ELF-1 (cell line): ENCODE measurements at regions not wholly inside any gene's neighbourhood (a gene's known extent, or its start where the extent isn't known, plus 50 kb on each side); places are given as distances from the start of the nearest gene placed in this dataset.

Experiments used
- DNase-seq: peaks from one replicate; pipeline ENCODE4 v3.0.0-alpha.2; 2016; ENCODE audit warnings: low read depth, low spot score

DNA sequence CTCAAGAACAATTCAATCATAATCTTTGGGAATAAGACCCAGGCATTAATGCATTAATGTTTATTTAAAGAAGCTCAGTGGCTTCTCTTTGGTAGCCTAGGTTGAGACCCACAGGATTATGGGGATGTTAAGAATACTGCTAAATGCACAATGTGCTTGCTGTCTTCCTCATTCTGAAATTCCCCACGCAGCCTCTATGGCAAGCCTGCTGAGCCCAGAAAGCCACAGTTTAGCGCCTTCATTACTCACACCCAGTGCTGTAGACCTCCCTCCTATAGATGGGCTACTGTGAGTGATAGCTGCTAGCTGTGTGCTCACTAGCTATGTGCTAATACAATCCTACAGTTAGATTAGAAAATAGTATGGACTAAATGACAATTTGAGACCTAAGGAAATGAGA, 90.6 kb downstream of the TNFSF13B start:
- DNase-seq = no peak

DNA sequence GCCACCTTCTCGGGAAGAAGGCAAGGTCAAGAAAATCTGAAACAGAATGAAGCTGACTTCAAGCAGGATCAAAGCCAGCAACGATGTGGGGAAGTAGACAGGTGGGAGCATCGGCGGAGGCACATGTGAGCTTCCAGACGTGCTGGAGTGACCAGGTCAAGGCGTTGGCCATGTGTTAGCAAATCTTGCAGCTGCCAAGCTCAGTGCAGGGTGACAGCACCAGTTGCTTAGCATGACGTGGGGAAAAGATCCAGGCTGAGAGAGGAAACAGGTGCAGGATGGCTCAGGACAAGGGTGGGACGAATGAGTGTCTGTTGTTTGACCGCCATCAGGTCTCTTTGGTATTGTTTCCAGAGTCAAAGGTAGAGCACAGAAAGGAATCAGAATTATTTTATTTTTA, 92.3 kb downstream of the TNFSF13B start:
- no peak for DNase-seq

- no peak for DNase-seq
These were observed 94.1 kb downstream of the TNFSF13B start for GRCh38 chr13:108363666-108364065.

GRCh38 chr13:108365255-108365654, 95.7 kb downstream of the TNFSF13B start:
- no peak for DNase-seq

- no peak for DNase-seq
These were observed 98.9 kb downstream of the TNFSF13B start for GRCh38 chr13:108368250-108368905.

- no peak for DNase-seq
These were observed 99.9 kb downstream of the TNFSF13B start for GRCh38 chr13:108369412-108369811.

DNA sequence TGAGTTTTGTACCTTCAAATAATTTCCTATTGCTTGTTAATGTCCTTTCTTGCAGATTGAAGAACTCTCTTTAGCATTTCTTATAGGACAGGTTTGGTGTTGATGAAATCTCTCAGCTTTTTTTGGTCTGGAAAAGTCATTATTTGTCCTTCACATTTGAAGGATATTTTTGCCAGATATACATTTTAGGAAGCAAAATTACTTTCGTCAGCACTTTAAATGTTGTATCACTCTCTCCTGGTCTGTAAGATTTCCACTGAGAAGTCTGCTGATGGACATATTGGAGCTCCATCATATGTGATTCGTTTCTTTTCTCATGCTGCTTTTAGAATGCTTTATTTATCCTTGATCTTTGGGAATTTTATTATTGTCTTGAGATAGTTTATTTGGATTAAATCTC, 105.5 kb downstream of the TNFSF13B start:
- no peak for DNase-seq

DNA sequence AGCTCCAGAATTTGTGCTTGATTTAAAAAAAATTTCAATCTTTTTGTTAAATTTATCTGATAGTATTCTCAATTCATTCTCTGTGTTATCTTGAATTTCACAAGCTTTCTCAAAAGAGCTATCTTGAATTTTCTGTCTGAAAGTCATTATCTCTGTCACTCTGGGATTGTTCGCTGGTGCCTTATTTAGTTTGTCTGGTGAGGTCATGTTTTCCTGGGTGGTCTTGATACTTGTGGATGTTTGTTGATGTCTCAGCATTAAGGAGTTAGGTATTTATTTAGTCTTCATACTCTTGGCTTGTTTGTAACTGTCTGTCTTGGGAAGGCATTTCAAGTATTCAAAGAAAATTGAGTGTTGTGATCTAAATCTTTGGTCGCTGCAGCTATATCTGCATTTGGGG, 106.3 kb downstream of the TNFSF13B start:
- no peak for DNase-seq

GRCh38 chr13:108376308-108376707, 106.8 kb downstream of the TNFSF13B start:
- DNase-seq = no peak

- DNase-seq = no peak
These were observed 108.2 kb downstream of the TNFSF13B start for GRCh38 chr13:108377646-108378206.

GRCh38 chr13:108383667-108384066, 114.1 kb downstream of the TNFSF13B start:
- DNase-seq = no peak

DNA sequence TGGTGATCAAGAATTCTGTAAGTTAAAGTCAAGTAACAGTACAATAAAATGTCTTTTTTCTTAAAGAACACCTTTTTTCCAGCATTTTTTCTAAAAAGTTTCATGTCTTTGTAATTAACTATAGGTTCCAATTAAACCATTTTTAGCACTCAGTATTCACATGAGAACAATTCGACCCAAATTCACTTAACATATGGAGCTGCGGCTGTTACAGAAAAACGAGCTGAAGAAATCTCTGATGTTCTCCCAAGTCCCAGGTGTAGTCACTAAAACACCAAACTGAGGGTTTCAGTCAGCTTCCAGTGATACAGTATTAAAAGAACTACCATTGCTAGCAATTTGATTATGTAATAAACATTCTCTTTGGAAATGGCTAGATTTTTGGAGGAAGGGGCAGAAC, 117.6 kb downstream of the TNFSF13B start:
- no peak for DNase-seq

- DNase-seq = no peak
These were observed 133.3 kb downstream of the TNFSF13B start for GRCh38 chr13:108402850-108403249.

- no peak for DNase-seq
These were observed 138.0 kb downstream of the TNFSF13B start for GRCh38 chr13:108407495-108407894.

DNA sequence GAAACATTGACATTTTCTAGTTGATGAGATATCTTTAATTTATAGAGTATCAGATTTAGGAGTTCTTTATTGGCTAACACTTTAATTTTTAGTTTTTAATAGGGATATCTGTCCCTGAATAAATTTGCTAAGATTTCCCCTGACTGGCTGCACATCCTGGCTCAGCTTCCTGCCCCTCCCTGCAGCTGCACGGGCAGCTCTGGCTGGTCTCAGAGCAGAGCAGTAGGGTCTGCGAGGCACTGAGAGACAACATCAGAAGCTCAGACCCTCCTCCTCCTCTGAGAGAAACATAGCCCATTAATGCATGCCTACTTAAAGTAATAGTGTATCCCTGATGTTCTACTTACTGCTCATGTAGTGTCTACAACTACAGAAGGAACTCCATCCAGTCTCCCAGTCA, 139.2 kb downstream of the TNFSF13B start:
- DNase-seq = no peak

DNA sequence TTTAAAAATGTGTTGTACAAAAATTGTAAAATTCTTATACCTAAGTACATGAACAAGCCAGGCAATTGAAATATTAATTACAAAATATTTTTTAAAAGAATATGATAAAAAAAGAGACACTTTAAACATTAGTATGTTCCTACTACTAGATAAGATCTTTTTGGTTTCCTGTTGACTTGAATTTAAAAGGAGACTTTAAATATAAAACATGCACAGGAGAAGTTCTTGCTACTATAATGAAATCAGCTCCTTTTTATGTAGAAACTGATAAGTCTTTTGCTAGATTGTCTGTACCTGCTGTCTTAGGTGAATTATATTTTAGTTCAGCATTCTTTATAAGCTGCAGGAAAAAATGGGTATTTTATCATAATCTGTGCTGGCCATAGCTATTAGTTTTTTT, 140.2 kb downstream of the TNFSF13B start:
- no peak for DNase-seq

DNA sequence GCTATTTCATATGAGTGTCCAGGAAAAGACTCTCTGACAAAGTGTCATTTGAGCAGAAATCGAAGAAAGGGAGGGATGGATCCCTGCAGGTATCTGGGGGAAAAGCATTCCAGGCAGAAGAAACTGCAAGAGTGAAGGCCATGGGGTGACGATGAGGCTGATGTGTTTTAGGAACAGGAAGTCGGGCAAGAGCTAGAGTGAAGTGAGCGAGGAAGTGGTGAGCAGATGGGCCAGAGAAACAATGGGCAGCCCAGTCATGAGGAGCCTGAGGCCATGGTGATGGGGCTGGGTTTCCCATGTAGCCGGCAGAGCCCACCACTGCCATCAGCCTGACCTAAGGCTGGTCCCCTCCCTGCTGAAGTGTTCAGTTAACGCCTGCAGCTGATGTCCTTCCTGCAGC, 150.2 kb downstream of the TNFSF13B start:
- no peak for DNase-seq

GRCh38 chr13:108425056-108425455, 155.5 kb downstream of the TNFSF13B start:
- DNase-seq = no peak

- no peak for DNase-seq
These were observed 157.4 kb downstream of the TNFSF13B start for GRCh38 chr13:108426893-108427292.

DNA sequence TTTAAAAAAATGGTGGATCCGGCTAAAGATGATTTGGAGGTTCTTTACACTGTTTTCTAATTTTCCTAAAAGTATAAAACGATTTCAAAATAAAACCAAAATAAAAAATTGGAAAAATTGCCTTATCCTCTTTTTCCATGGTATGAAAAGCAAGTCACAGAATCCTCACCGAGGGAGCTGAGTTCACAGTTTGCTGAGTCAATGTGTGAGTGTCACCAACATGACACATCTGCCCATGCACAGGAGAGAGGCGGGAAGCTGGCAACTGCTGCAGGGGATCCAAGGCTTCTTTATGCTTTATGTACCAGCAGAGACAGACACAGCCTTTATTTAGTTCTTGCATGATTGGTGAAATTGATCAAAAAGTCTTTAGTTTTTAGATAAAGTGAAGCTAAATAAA, 157.8 kb downstream of the TNFSF13B start:
- no peak for DNase-seq

DNA sequence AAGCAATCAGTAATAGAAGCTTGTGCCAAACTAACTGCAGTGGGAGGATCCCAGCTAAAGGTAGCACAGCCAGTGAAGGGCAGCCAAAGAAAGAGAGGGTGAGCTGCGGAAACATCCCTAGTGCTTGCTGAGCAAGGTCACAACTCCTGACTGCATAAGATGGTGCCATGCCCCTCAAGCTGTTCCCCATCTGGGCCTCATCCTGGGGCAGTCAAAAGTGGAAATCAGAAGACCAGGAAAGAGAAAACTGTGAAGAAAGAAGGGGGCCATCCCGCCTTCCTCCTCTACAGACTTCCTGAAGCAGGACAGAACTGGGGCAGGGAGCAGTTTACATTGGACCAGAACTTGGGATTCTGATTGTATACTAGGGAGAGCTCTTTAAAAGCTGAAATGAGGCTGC, 159.2 kb downstream of the TNFSF13B start:
- DNase-seq = no peak

- no peak for DNase-seq
These were observed 164.6 kb downstream of the TNFSF13B start for GRCh38 chr13:108433976-108434755.
